ENCODE measurements at regions not wholly inside any gene's neighbourhood (a gene's known extent, or its start where the extent isn't known, plus 50 kb on each side); places are given as distances from the start of the nearest gene placed in this dataset.

DNA sequence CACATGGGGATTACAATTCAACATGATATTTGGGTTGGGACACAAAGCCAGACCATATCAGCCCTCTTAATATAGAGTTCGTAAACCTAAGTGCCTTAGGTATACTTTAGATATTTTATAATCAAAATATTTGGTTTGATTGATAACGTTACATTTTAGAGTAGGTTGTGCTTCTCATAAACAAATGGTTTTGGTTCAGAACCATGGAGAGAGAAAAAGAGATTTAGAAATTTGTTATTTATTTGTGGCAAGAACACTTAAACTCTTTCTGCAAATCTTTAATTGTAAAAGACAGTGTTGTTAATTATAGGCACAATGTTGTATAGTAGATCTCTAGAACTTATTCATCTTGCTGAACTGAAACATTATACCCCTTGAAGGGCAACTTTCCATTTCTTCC is 298.8 kb downstream of the TENT4A start:
- TF ChIP-seq, protein P1, sequence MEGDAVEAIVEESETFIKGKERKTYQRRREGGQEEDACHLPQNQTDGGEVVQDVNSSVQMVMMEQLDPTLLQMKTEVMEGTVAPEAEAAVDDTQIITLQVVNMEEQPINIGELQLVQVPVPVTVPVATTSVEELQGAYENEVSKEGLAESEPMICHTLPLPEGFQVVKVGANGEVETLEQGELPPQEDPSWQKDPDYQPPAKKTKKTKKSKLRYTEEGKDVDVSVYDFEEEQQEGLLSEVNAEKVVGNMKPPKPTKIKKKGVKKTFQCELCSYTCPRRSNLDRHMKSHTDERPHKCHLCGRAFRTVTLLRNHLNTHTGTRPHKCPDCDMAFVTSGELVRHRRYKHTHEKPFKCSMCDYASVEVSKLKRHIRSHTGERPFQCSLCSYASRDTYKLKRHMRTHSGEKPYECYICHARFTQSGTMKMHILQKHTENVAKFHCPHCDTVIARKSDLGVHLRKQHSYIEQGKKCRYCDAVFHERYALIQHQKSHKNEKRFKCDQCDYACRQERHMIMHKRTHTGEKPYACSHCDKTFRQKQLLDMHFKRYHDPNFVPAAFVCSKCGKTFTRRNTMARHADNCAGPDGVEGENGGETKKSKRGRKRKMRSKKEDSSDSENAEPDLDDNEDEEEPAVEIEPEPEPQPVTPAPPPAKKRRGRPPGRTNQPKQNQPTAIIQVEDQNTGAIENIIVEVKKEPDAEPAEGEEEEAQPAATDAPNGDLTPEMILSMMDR (IDR thresholded peaks at IDR 0.05): no peak
- TF ChIP-seq POLR2A (IDR thresholded peaks at IDR 0.05): no peak
